Adrenal gland (tissue), 5 donors: ENCODE measurements at regions not wholly inside any gene's neighbourhood (a gene's known extent, or its start where the extent isn't known, plus 50 kb on each side); places are given as distances from the start of the nearest gene placed in this dataset.
"Not testable (repeated sequence)": the region's sequence is repeated elsewhere in the genome, so short reads cannot be mapped to it uniquely, and the experiment has no call there.

Source experiments
- CTCF ChIP-seq, 6 experiments: fragments of 450-650 bp in 4 of 6; fragments of 200-600 bp in 2 of 6; sonication (generic) in 1 of 6; IDR thresholded peaks; 1 replicate in 5 of 6; 2 replicates in 1 of 6; pipeline versions ENCODE4 v1.5.1 to v1.8.0; 2016 to 2021; ENCODE audit warnings: antibody characterized with exemption in 6 of 6, mild to moderate bottlenecking in 2 of 6, moderate library complexity in 1 of 6
- POLR2A ChIP-seq, 2 donors: fragments of 450-650 bp; IDR thresholded peaks; one replicate each; pipeline ENCODE4 v1.6.1; 2017; ENCODE audit warnings: antibody characterized with exemption in 2 of 2, mild to moderate bottlenecking in 2 of 2, moderate library complexity in 1 of 2
- donor health status: DM: no; HTN: no; CAD: no.

GRCh38 chr3:139110929-139111328 lies 66.2 kb upstream of the PRR23C start:
- not testable (repeated sequence) for TF ChIP-seq POLR2A, CTCF (IDR thresholded peaks at IDR 0.05)
